ENCODE measurements at regions not wholly inside any gene's neighbourhood (a gene's known extent, or its start where the extent isn't known, plus 50 kb on each side); places are given as distances from the start of the nearest gene placed in this dataset.

DNA sequence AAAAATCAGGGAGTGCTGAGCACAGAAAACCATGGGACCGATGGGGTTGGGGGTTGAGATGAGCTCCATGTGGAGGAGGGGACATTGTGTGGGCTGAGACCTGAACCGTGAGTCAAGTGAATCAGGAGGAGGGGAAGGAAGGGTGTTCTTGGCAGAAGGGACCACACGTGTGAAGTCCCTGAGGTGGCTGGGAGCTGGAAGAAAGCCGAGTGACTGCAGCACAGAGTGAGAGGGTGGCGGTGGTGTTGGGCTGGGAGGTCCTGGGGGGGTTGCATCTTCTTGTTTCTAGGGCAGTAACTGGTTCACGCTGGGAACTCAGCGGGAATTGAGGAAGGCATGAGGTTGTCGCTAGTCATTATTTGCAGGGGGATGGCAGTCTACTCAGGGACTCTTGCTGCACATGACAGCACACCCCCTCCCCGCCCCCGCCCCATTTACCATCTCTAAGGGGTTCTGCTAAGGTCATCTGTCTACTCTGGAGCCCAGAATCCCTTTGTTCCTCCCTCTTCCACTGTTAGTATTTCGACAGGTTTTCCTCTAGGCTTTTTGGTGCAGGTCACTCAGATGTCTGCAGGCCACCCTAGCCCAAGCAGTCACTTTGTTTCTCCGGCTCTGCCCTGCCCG is 254.3 kb downstream of the TLE3 start:
- 65% methylated on average over 12 of the region's 13 CpGs for WGBS (ENCODE audit: low lambda C conversion rate)
- no peak overlapping the region for H3K27ac ChIP-seq (ENCODE audit: low read depth in 2 of 2, low read length in 1 of 2)

More for the DNA sequence above, 254.3 kb downstream of the TLE3 start:
- CTCF ChIA-PET: interaction anchor here (0.8 to 1.0 kb wide), 2 partner anchors 15 to 645 kb away, joined by 3 to 4 read pairs; no protein-coding TSS in a partner anchor
- Histone ChIP-seq H3K9me3 (no peaks in the 10 kb centered on the region), H2AFZ (ENCODE audit: low read depth) (no peak overlapping the region), H3K4me2 (no peak overlapping the region), H3K27me3 (ENCODE audit: insufficient read depth) (no peaks in the 10 kb centered on the region; the same call in 1 of the 2 replicates), H3K4me1 (ENCODE audit: control insufficient read depth in 1 of 2, insufficient read depth in 2 of 2, low read depth in 1 of 2, low read length in 1 of 2) (peaks cover 0 to 26% of the 10 kb centered on the region in 2 experiments; a peak in 2 of 4 replicates), H3K4me3 (ENCODE audit: low read depth in 2 of 2, low read length in 1 of 2) (no peak overlapping the region), H3K9ac (no peak overlapping the region), H3K9me2 (no peaks in the 10 kb centered on the region), H3K79me2 (ENCODE audit: insufficient read depth) (no peaks in the 10 kb centered on the region), H4K20me1 (ENCODE audit: insufficient read depth) (no peaks in the 10 kb centered on the region), H3F3A (replicated peaks; ENCODE audit: insufficient read depth) (no peaks in the 10 kb centered on the region), H3K36me3 (replicated peaks in 1 of 2; ENCODE audit: control insufficient read depth in 1 of 2, insufficient read depth in 2 of 2, low read length in 1 of 2) (no peaks in the 10 kb centered on the region)
- POLR2A ChIA-PET: no interaction called here
- TF ChIP-seq FOXM1 (IDR thresholded peaks at IDR 0.05; ENCODE audit: low read depth): no peak
- no peak for TF ChIP-seq TEAD4 (IDR thresholded peaks at IDR 0.05; ENCODE audit: borderline replicate concordance, insufficient read depth)
- no peak for TF ChIP-seq GABPA (IDR thresholded peaks at IDR 0.05; ENCODE audit: low read depth)
- TF ChIP-seq CTCF (IDR thresholded peaks at IDR 0.05): no peak
- TF ChIP-seq FOXJ3 (CRISPR knock-in tag; IDR thresholded peaks at IDR 0.05): no peak
- TF ChIP-seq GATA2 (CRISPR knock-in tag; IDR thresholded peaks at IDR 0.05): no peak
- no peak for TF ChIP-seq EZH2phosphoT487 (IDR thresholded peaks at IDR 0.05; ENCODE audit: borderline replicate concordance, low read depth)
- no peak for TF ChIP-seq MXI1 (IDR thresholded peaks at IDR 0.05; ENCODE audit: low read depth, low read length)
- TF ChIP-seq TAF1 (IDR thresholded peaks at IDR 0.05; ENCODE audit: borderline replicate concordance, low read depth, low read length): no peak
- no peak for TF ChIP-seq RFX5 (IDR thresholded peaks at IDR 0.05; ENCODE audit: low read length)
- TF ChIP-seq TCF12 (IDR thresholded peaks at IDR 0.05): no peak
- no peak for TF ChIP-seq MAX (IDR thresholded peaks at IDR 0.05; ENCODE audit: low read depth)
- TF ChIP-seq, protein P1, sequence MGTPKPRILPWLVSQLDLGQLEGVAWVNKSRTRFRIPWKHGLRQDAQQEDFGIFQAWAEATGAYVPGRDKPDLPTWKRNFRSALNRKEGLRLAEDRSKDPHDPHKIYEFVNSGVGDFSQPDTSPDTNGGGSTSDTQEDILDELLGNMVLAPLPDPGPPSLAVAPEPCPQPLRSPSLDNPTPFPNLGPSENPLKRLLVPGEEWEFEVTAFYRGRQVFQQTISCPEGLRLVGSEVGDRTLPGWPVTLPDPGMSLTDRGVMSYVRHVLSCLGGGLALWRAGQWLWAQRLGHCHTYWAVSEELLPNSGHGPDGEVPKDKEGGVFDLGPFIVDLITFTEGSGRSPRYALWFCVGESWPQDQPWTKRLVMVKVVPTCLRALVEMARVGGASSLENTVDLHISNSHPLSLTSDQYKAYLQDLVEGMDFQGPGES (IDR thresholded peaks at IDR 0.05; ENCODE audit: low read depth, low read length): no peak
- no peak for TF ChIP-seq RAD21 (IDR thresholded peaks at IDR 0.05; ENCODE audit: low read length)
- no peak for TF ChIP-seq JUND (IDR thresholded peaks at IDR 0.05)
- TF ChIP-seq, protein P2, sequence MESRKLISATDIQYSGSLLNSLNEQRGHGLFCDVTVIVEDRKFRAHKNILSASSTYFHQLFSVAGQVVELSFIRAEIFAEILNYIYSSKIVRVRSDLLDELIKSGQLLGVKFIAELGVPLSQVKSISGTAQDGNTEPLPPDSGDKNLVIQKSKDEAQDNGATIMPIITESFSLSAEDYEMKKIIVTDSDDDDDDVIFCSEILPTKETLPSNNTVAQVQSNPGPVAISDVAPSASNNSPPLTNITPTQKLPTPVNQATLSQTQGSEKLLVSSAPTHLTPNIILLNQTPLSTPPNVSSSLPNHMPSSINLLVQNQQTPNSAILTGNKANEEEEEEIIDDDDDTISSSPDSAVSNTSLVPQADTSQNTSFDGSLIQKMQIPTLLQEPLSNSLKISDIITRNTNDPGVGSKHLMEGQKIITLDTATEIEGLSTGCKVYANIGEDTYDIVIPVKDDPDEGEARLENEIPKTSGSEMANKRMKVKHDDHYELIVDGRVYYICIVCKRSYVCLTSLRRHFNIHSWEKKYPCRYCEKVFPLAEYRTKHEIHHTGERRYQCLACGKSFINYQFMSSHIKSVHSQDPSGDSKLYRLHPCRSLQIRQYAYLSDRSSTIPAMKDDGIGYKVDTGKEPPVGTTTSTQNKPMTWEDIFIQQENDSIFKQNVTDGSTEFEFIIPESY (IDR thresholded peaks at IDR 0.05; ENCODE audit: borderline replicate concordance, low read depth): no peak
- no peak for TF ChIP-seq SIN3A (IDR thresholded peaks at IDR 0.05; ENCODE audit: borderline replicate concordance, low read depth, low read length)
- TF ChIP-seq PBX3 (IDR thresholded peaks at IDR 0.05): no peak
- TF ChIP-seq NRF1 (IDR thresholded peaks at IDR 0.05; ENCODE audit: low read depth, low read length): no peak
- no peak for DNase-seq

Measured in SK-N-SH (cell line).